ENCODE measurements at regions not wholly inside any gene's neighbourhood (a gene's known extent, or its start where the extent isn't known, plus 50 kb on each side); places are given as distances from the start of the nearest gene placed in this dataset.

- no peak for DNase-seq
- no peaks in the 10 kb centered on the region for H3K36me3 Mint-ChIP-seq (ENCODE audit: low read depth)
- H3K4me3 Mint-ChIP-seq, result no peak overlapping the region
- H3K4me1 Mint-ChIP-seq, result peaks cover 25% of the 10 kb centered on the region
- Histone ChIP-seq H3K27ac (ENCODE audit: low read depth, low read length) (no peak overlapping the region), H3K9me3 (ENCODE audit: control insufficient read depth, low read length) (no peaks in the 10 kb centered on the region), H3K36me3 (ENCODE audit: control insufficient read depth, insufficient read depth, low read length) (no peaks in the 10 kb centered on the region), H3K4me3 (ENCODE audit: low read length) (no peak overlapping the region), H3K4me1 (ENCODE audit: control insufficient read depth, insufficient read depth, low read length) (no peaks in the 10 kb centered on the region), H3K27me3 (ENCODE audit: control insufficient read depth, insufficient read depth, low read length, poor library complexity, severe bottlenecking) (no peaks in the 10 kb centered on the region), H3K9ac (ENCODE audit: extremely low read depth, low read length, poor library complexity, severe bottlenecking) (no peak overlapping the region)
- H3K9me3 Mint-ChIP-seq, result peaks cover 7% of the 10 kb centered on the region
- H3K27me3 Mint-ChIP-seq (ENCODE audit: insufficient read depth), result peaks cover 6% of the 10 kb centered on the region
- no peak overlapping the region for H3K27ac Mint-ChIP-seq
- TF ChIP-seq CTCF (conservative IDR thresholded peaks at IDR 0.05), result peak; percentile 32
- 76 to 88% methylated on average over 6 to 13 of the region's 13 CpGs for WGBS, 2 experiments (ENCODE audit: insufficient coverage in 1 of 2, insufficient read length in 1 of 2)
Measured at GRCh38 chr1:29454616-29455380, 218.5 kb downstream of the PTPRU start.

GRCh38 chr1:29453502-29454240 lies 217.3 kb downstream of the PTPRU start:
- Histone ChIP-seq H3K4me1 (ENCODE audit: control insufficient read depth, insufficient read depth, low read length) (no peaks in the 10 kb centered on the region), H3K9me3 (ENCODE audit: control insufficient read depth, low read length) (no peaks in the 10 kb centered on the region), H3K4me3 (ENCODE audit: low read length) (no peak overlapping the region), H3K36me3 (ENCODE audit: control insufficient read depth, insufficient read depth, low read length) (no peaks in the 10 kb centered on the region), H3K9ac (ENCODE audit: extremely low read depth, low read length, poor library complexity, severe bottlenecking) (no peak overlapping the region), H3K27me3 (ENCODE audit: control insufficient read depth, insufficient read depth, low read length, poor library complexity, severe bottlenecking) (no peaks in the 10 kb centered on the region), H3K27ac (ENCODE audit: low read depth, low read length) (no peak overlapping the region)
- Mint-ChIP-seq H3K4me3 (no peak overlapping the region), H3K27ac (peak overlapping the region; percentile 78), H3K36me3 (ENCODE audit: low read depth) (no peaks in the 10 kb centered on the region), H3K4me1 (peaks cover 23% of the 10 kb centered on the region), H3K9me3 (peaks cover 7% of the 10 kb centered on the region), H3K27me3 (ENCODE audit: insufficient read depth) (peaks cover 6% of the 10 kb centered on the region)
- 39 to 67% methylated on average over 3 to 8 of the region's 8 CpGs for WGBS, 2 experiments (ENCODE audit: insufficient coverage in 1 of 2, insufficient read length in 1 of 2)
- TF ChIP-seq CTCF (conservative IDR thresholded peaks at IDR 0.05), result peak; percentile 70
- peak; percentile 85 for DNase-seq

- Histone ChIP-seq H3K36me3 (ENCODE audit: control insufficient read depth, insufficient read depth, low read length) (no peaks in the 10 kb centered on the region), H3K4me3 (ENCODE audit: low read length) (no peak overlapping the region), H3K27me3 (ENCODE audit: control insufficient read depth, insufficient read depth, low read length, poor library complexity, severe bottlenecking) (no peaks in the 10 kb centered on the region), H3K9me3 (ENCODE audit: control insufficient read depth, low read length) (no peaks in the 10 kb centered on the region), H3K4me1 (ENCODE audit: control insufficient read depth, insufficient read depth, low read length) (no peaks in the 10 kb centered on the region), H3K27ac (ENCODE audit: low read depth, low read length) (no peak overlapping the region), H3K9ac (ENCODE audit: extremely low read depth, low read length, poor library complexity, severe bottlenecking) (no peak overlapping the region)
- 88 to 90% methylated on average over 5 to 10 of the region's 10 CpGs for WGBS, 2 experiments (ENCODE audit: insufficient coverage in 1 of 2, insufficient read length in 1 of 2)
- H3K9me3 Mint-ChIP-seq, result peaks cover 7% of the 10 kb centered on the region
- no peak overlapping the region for H3K4me3 Mint-ChIP-seq
- H3K27me3 Mint-ChIP-seq (ENCODE audit: insufficient read depth), result peaks cover 6% of the 10 kb centered on the region
- DNase-seq, result no peak
- H3K36me3 Mint-ChIP-seq (ENCODE audit: low read depth), result no peaks in the 10 kb centered on the region
- no peak for TF ChIP-seq CTCF (conservative IDR thresholded peaks at IDR 0.05)
- H3K27ac Mint-ChIP-seq, result peak overlapping the region; percentile 78
- H3K4me1 Mint-ChIP-seq, result peaks cover 15% of the 10 kb centered on the region
Measured at GRCh38 chr1:29452463-29453230, 216.3 kb downstream of the PTPRU start.

All from endodermal cell (in vitro differentiated cells).